Breast epithelium (tissue), 3 donors: ENCODE measurements at regions not wholly inside any gene's neighbourhood (a gene's known extent, or its start where the extent isn't known, plus 50 kb on each side); places are given as distances from the start of the nearest gene placed in this dataset.

ENCODE experiments used
- CTCF ChIP-seq, 3 donors: fragments of 450-650 bp; IDR thresholded peaks; one replicate each; pipeline ENCODE4 v1.5.1; 2016 to 2017; ENCODE audit warnings: antibody characterized with exemption in 3 of 3, mild to moderate bottlenecking in 3 of 3, moderate library complexity in 3 of 3
- POLR2A ChIP-seq: fragments of 450-650 bp; IDR thresholded peaks from one replicate; pipeline ENCODE4 v1.6.1; 2016; ENCODE audit warnings: antibody characterized with exemption, mild to moderate bottlenecking, moderate library complexity
- POLR2AphosphoS5 ChIP-seq, 3 donors: sonication (generic); formaldehyde crosslinking; IDR thresholded peaks; one replicate each; pipeline ENCODE4 v1.6.1; 2017; ENCODE audit warnings: antibody characterized with exemption in 3 of 3

- no peak for TF ChIP-seq POLR2A
- no peak for TF ChIP-seq CTCF (IDR thresholded peaks at IDR 0.05)
- TF ChIP-seq POLR2AphosphoS5 (IDR thresholded peaks at IDR 0.05): no peak
Observed at GRCh38 chr6:110526726-110527125, 50.3 kb upstream of the SLC22A16 start.
